NCI-H1694 (cell line): ENCODE measurements at regions not wholly inside any gene's neighbourhood (a gene's known extent, or its start where the extent isn't known, plus 50 kb on each side); places are given as distances from the start of the nearest gene placed in this dataset.

Source experiments
- DNase-seq: peaks from one replicate; lab custom pipeline; 2025; lab: John Stamatoyannopoulos, UW

GRCh38 chr18:68462766-68463165, 252.1 kb downstream of the TMX3 start:
- DNase-seq: no peak

- no peak for DNase-seq
Measured at GRCh38 chr18:68462148-68462547, 252.8 kb downstream of the TMX3 start.

GRCh38 chr18:68461481-68462018, 253.4 kb downstream of the TMX3 start:
- DNase-seq: no peak

- no peak for DNase-seq
Measured at GRCh38 chr18:68459968-68460367, 254.9 kb downstream of the TMX3 start.

- no peak for DNase-seq
Measured at GRCh38 chr18:68456985-68457384, 257.9 kb downstream of the TMX3 start.

- no peak for DNase-seq
Measured at GRCh38 chr18:68455229-68455603, 259.7 kb downstream of the TMX3 start.

- DNase-seq: no peak
Measured at GRCh38 chr18:68454511-68455228, 260.2 kb downstream of the TMX3 start.

GRCh38 chr18:68449292-68449691, 265.6 kb downstream of the TMX3 start:
- DNase-seq: no peak

- DNase-seq: no peak
Measured at GRCh38 chr18:68448736-68449135, 266.2 kb downstream of the TMX3 start.

- no peak for DNase-seq
Measured at GRCh38 chr18:68447286-68447685, 267.6 kb downstream of the TMX3 start.

- no peak for DNase-seq
Measured at GRCh38 chr18:68445668-68446426, 269.1 kb downstream of the TMX3 start.

- DNase-seq: no peak
Measured at GRCh38 chr18:68445136-68445535, 269.8 kb downstream of the TMX3 start.

GRCh38 chr18:68441241-68441640, 273.7 kb downstream of the TMX3 start:
- no peak for DNase-seq

GRCh38 chr18:68440433-68440832, 274.5 kb downstream of the TMX3 start:
- no peak for DNase-seq

GRCh38 chr18:68439642-68440041, 275.3 kb downstream of the TMX3 start:
- DNase-seq: no peak

GRCh38 chr18:68438983-68439382, 275.9 kb downstream of the TMX3 start:
- no peak for DNase-seq

GRCh38 chr18:68438536-68438935, 276.4 kb downstream of the TMX3 start:
- no peak for DNase-seq

GRCh38 chr18:68436485-68436884, 278.4 kb downstream of the TMX3 start:
- no peak for DNase-seq

GRCh38 chr18:68435581-68435980, 279.3 kb downstream of the TMX3 start:
- no peak for DNase-seq

GRCh38 chr18:68431922-68432198, 283.0 kb downstream of the TMX3 start:
- no peak for DNase-seq

- DNase-seq: no peak
Measured at GRCh38 chr18:68431111-68431921, 283.6 kb downstream of the TMX3 start.

GRCh38 chr18:68429841-68430240, 285.1 kb downstream of the TMX3 start:
- DNase-seq: no peak

GRCh38 chr18:68429111-68429510, 285.8 kb downstream of the TMX3 start:
- no peak for DNase-seq
